Fibroblast of lung (primary cell): ENCODE measurements at regions not wholly inside any gene's neighbourhood (a gene's known extent, or its start where the extent isn't known, plus 50 kb on each side); places are given as distances from the start of the nearest gene placed in this dataset.

ENCODE experiments used
- CTCF ChIP-seq, 2 donors: IDR thresholded peaks in 1 of 2; conservative IDR thresholded peaks in 1 of 2; 1 replicate in 1 of 2; 2 replicates in 1 of 2; pipeline ENCODE4 v1.5.1; 2011 to 2012; ENCODE audit warnings: low read length in 2 of 2, control low read depth in 1 of 2, inconsistent platforms in 1 of 2, low read depth in 1 of 2, mild to moderate bottlenecking in 1 of 2
- EZH2 ChIP-seq: IDR thresholded peaks from 2 replicates; pipeline ENCODE4 v1.5.1; 2012; ENCODE audit warnings: low read length, control low read depth, mild to moderate bottlenecking; ENCODE audit errors: missing control alignments

- TF ChIP-seq CTCF (conservative IDR thresholded peaks at IDR 0.05 in 1 of 2, IDR thresholded peaks at IDR 0.05 in 1 of 2; ENCODE audit: low read depth in 1 of 2, low read length in 2 of 2) (no peak), EZH2 (no peak)
Observed at GRCh38 chr5:125496393-125496792, 750.0 kb upstream of the ZNF608 start.
